GM18508 (cell line): ENCODE measurements at regions not wholly inside any gene's neighbourhood (a gene's known extent, or its start where the extent isn't known, plus 50 kb on each side); places are given as distances from the start of the nearest gene placed in this dataset.

Experiments used
- ATAC-seq: cut with Tn5 transposase; IDR thresholded peaks from one replicate; pipeline ENCODE4 v1.9.1; 2021; ENCODE audit warnings: moderate number of reproducible peaks; ENCODE audit not compliant: insufficient read depth, unreplicated experiment

GRCh38 chr5:4095918-4096630 lies 500.4 kb downstream of the IRX1 start:
- no peak for ATAC-seq

- ATAC-seq = no peak
Measured at GRCh38 chr5:4097199-4097598, 501.6 kb downstream of the IRX1 start.

GRCh38 chr5:4098226-4098625 lies 502.6 kb downstream of the IRX1 start:
- ATAC-seq = no peak

GRCh38 chr5:4099386-4099785 lies 503.8 kb downstream of the IRX1 start:
- no peak for ATAC-seq

GRCh38 chr5:4100739-4101138 lies 505.1 kb downstream of the IRX1 start:
- ATAC-seq = no peak

- no peak for ATAC-seq
Measured at GRCh38 chr5:4101189-4101588, 505.6 kb downstream of the IRX1 start.

GRCh38 chr5:4104831-4105597 lies 509.4 kb downstream of the IRX1 start:
- no peak for ATAC-seq

GRCh38 chr5:4108690-4109089 lies 513.1 kb downstream of the IRX1 start:
- no peak for ATAC-seq

GRCh38 chr5:4113426-4113825 lies 517.8 kb downstream of the IRX1 start:
- no peak for ATAC-seq

- no peak for ATAC-seq
Measured at GRCh38 chr5:4113905-4114304, 518.3 kb downstream of the IRX1 start.

GRCh38 chr5:4114452-4114851 lies 518.8 kb downstream of the IRX1 start:
- no peak for ATAC-seq

- ATAC-seq = no peak
Measured at GRCh38 chr5:4116834-4117233, 521.2 kb downstream of the IRX1 start.

GRCh38 chr5:4124221-4124970 lies 528.8 kb downstream of the IRX1 start:
- ATAC-seq = no peak

GRCh38 chr5:4128994-4129393 lies 533.4 kb downstream of the IRX1 start:
- ATAC-seq = no peak

- no peak for ATAC-seq
Measured at GRCh38 chr5:4129523-4129922, 533.9 kb downstream of the IRX1 start.

- no peak for ATAC-seq
Measured at GRCh38 chr5:4130819-4131218, 535.2 kb downstream of the IRX1 start.

GRCh38 chr5:4137781-4138180 lies 542.1 kb downstream of the IRX1 start:
- no peak for ATAC-seq

- no peak for ATAC-seq
Measured at GRCh38 chr5:4142842-4143241, 547.2 kb downstream of the IRX1 start.

GRCh38 chr5:4144411-4145007 lies 548.9 kb downstream of the IRX1 start:
- ATAC-seq = no peak

- ATAC-seq = no peak
Measured at GRCh38 chr5:4145511-4145910, 549.9 kb downstream of the IRX1 start.

- no peak for ATAC-seq
Measured at GRCh38 chr5:4148009-4148408, 552.4 kb downstream of the IRX1 start.
